PC-9 (cell line): ENCODE measurements at regions not wholly inside any gene's neighbourhood (a gene's known extent, or its start where the extent isn't known, plus 50 kb on each side); places are given as distances from the start of the nearest gene placed in this dataset.
A peak's percentile ranks its signal among the peaks of the same experiment; 100 is the strongest.

Experiments
- BruUV-seq: library from RNA; stranded (reverse); fragments of 400-500 nt; replicated peaks from 2 replicates; lab custom pipeline; 2021; lab: Mats Ljungman, UMichigan
- CTCF ChIA-PET: fragments of 300-600 bp; sonication (Branson Sonifier 250); formaldehyde crosslinking; loops from one replicate; lab custom pipeline; 2022; ENCODE audit warnings: antibody characterized with exemption; lab: Charles Lee
- POLR2A ChIA-PET: fragments of 300-600 bp; sonication (Branson Sonifier 250); formaldehyde crosslinking; loops from one replicate; lab custom pipeline; 2022; ENCODE audit warnings: antibody characterized with exemption; ENCODE audit not compliant: unreplicated experiment; lab: Charles Lee
- DNase-seq, 2 experiments: peaks; one replicate each; pipeline versions ENCODE4 v3.0.0 to v3.0.0-alpha.2; 2015 to 2022; ENCODE audit warnings: mixed read lengths in 1 of 2
- H2AFZ ChIP-seq: fragments of 200-600 bp; sonication (generic); 2 replicates; pipeline ENCODE4 v1.8.1; 2017; ENCODE audit warnings: antibody characterized with exemption
- H3F3A ChIP-seq: fragments of 200-600 bp; sonication (generic); 2 replicates; pipeline ENCODE4 v1.8.1; 2017; ENCODE audit warnings: antibody characterized with exemption, mild to moderate bottlenecking, low read depth; ENCODE audit not compliant: insufficient read depth
- H3K27ac ChIP-seq: fragments of 200-600 bp; sonication (generic); 2 replicates; pipeline ENCODE4 v1.6.1; 2016; ENCODE audit warnings: mixed run types
- H3K27me3 ChIP-seq: fragments of 200-600 bp; sonication (generic); 2 replicates; pipeline ENCODE4 v1.6.1; 2016; ENCODE audit warnings: low read depth, mixed run types; ENCODE audit not compliant: insufficient read depth
- H3K36me3 ChIP-seq: fragments of 200-600 bp; sonication (generic); 2 replicates; pipeline ENCODE4 v1.6.1; 2016; ENCODE audit warnings: low read depth, mixed run types
- H3K4me1 ChIP-seq: fragments of 200-600 bp; sonication (generic); replicated peaks from 2 replicates; pipeline ENCODE4 v1.6.1; 2016; ENCODE audit warnings: mixed run types; ENCODE audit not compliant: insufficient read depth
- H3K4me2 ChIP-seq: fragments of 200-600 bp; sonication (generic); 2 replicates; pipeline ENCODE4 v1.6.1; 2017; ENCODE audit warnings: mixed run types
- H3K4me3 ChIP-seq: fragments of 200-600 bp; sonication (generic); 2 replicates; pipeline ENCODE4 v1.6.1; 2016; ENCODE audit warnings: mixed run types
- H3K79me2 ChIP-seq: fragments of 200-600 bp; sonication (generic); 2 replicates; pipeline ENCODE4 v1.6.1; 2017; ENCODE audit warnings: low read depth, mixed run types
- H3K9me2 ChIP-seq: fragments of 200-600 bp; sonication (generic); 2 replicates; pipeline ENCODE4 v1.8.1; 2017; ENCODE audit warnings: mild to moderate bottlenecking; ENCODE audit not compliant: insufficient read depth
- H3K9me3 ChIP-seq: fragments of 200-600 bp; sonication (generic); 2 replicates; pipeline ENCODE4 v1.8.1; 2016; ENCODE audit warnings: low read depth; ENCODE audit not compliant: insufficient read depth
- H4K20me1 ChIP-seq: fragments of 200-600 bp; sonication (generic); 2 replicates; pipeline ENCODE4 v1.8.1; 2017; ENCODE audit not compliant: insufficient read depth
- EZH2 ChIP-seq: fragments of 200-600 bp; sonication (generic); IDR thresholded peaks from 2 replicates; pipeline ENCODE4 v1.8.0; 2017; ENCODE audit warnings: antibody characterized with exemption, low read depth
- intact Hi-C: fragments of 100-400 bp; cut with micrococcal nuclease; formaldehyde crosslinking; loops from one replicate; pipeline ENCODE4 v1.10.0; 2022; ENCODE audit not compliant: unreplicated experiment
- TF ChIP-seq, protein P1 (sequence below): fragments of 200-600 bp; sonication (generic); conservative IDR thresholded peaks from 2 replicates; pipeline ENCODE4 v1.6.1; 2017; ENCODE audit warnings: mixed run types, antibody characterized with exemption, mild to moderate bottlenecking, moderate library complexity

DNA sequence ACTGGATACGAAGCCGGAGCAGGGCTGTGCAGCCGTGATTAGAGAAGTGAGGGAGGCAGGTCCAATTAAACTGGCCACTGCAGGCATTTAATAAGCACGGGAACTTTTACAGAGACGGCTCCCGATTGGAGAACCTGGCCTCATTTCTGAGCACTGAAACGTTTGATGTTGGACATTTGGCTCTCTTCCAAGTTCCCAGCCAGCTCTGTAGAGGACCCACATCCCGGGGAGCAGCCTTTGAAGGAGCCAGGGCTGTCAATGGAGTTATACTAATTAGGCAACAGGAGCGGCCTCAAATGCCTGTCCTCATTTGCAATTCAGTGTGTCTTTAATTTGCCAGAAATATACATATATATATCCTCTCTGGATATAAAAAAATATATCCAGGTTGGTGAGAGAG lies 499.4 kb upstream of the C16orf82 start:
- H3K9me3 ChIP-seq, result no peaks in the 10 kb centered on the region
- CTCF ChIA-PET, result no interaction called here
- BruUV-seq, result no TSS peak

GRCh38 chr16:26569793-26570192 lies 496.9 kb upstream of the C16orf82 start:
- Histone ChIP-seq H3K9me2 (no peaks in the 10 kb centered on the region), H3K4me3 (no peak overlapping the region), H2AFZ (no peak overlapping the region), H3K4me2 (no peak overlapping the region), H3K9me3 (no peaks in the 10 kb centered on the region), H3K27ac (no peak overlapping the region), H3F3A (no peaks in the 10 kb centered on the region), H3K79me2 (no peaks in the 10 kb centered on the region), H3K36me3 (no peaks in the 10 kb centered on the region), H3K27me3 (peaks cover 9% of the 10 kb centered on the region), H4K20me1 (no peaks in the 10 kb centered on the region; the same call in 1 of the 2 replicates), H3K4me1 (no peaks in the 10 kb centered on the region)
- no peak for TF ChIP-seq EZH2
- TF ChIP-seq, protein P1, sequence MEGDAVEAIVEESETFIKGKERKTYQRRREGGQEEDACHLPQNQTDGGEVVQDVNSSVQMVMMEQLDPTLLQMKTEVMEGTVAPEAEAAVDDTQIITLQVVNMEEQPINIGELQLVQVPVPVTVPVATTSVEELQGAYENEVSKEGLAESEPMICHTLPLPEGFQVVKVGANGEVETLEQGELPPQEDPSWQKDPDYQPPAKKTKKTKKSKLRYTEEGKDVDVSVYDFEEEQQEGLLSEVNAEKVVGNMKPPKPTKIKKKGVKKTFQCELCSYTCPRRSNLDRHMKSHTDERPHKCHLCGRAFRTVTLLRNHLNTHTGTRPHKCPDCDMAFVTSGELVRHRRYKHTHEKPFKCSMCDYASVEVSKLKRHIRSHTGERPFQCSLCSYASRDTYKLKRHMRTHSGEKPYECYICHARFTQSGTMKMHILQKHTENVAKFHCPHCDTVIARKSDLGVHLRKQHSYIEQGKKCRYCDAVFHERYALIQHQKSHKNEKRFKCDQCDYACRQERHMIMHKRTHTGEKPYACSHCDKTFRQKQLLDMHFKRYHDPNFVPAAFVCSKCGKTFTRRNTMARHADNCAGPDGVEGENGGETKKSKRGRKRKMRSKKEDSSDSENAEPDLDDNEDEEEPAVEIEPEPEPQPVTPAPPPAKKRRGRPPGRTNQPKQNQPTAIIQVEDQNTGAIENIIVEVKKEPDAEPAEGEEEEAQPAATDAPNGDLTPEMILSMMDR, result peak; percentile 46; the same call in 1 of the 2 replicates
- no TSS peak for BruUV-seq
- CTCF ChIA-PET, result interaction anchor here (1.1 kb wide), 1 partner anchor 1293 kb away, joined by 8 read pairs; no protein-coding TSS in a partner anchor
- POLR2A ChIA-PET, result interaction anchor here (0.6 to 0.7 kb wide), 2 partner anchors 1294 to 1335 kb away, joined by 3 to 7 read pairs; no protein-coding TSS in a partner anchor
- no peak for DNase-seq
- intact Hi-C loops, result no loop called here

More for the DNA sequence above, 499.4 kb upstream of the C16orf82 start:
- Histone ChIP-seq H3K9me2 (no peaks in the 10 kb centered on the region), H3K4me2 (no peak overlapping the region), H3K27ac (no peak overlapping the region), H3K79me2 (no peaks in the 10 kb centered on the region), H3K4me1 (no peaks in the 10 kb centered on the region), H3F3A (no peaks in the 10 kb centered on the region), H4K20me1 (no peaks in the 10 kb centered on the region; the same call in 1 of the 2 replicates), H3K36me3 (no peaks in the 10 kb centered on the region), H3K27me3 (peaks cover 9% of the 10 kb centered on the region), H3K4me3 (no peak overlapping the region), H2AFZ (no peak overlapping the region)
- TF ChIP-seq, protein P1, result no peak
- no peak for TF ChIP-seq EZH2
- POLR2A ChIA-PET, result no interaction called here
- no peak for DNase-seq
- intact Hi-C loops, result no loop called here

GRCh38 chr16:26578748-26579147 lies 488.0 kb upstream of the C16orf82 start:
- DNase-seq, result no peak
- BruUV-seq, result no TSS peak
- H4K20me1 ChIP-seq, result no peaks in the 10 kb centered on the region
- H3K27ac ChIP-seq, result no peak overlapping the region
- H3K4me2 ChIP-seq, result no peak overlapping the region
- no peaks in the 10 kb centered on the region for H3K4me1 ChIP-seq
- ChIA-PET CTCF (no interaction called here), POLR2A (no interaction called here)
- no peaks in the 10 kb centered on the region for H3K27me3 ChIP-seq
- no peaks in the 10 kb centered on the region for H3K79me2 ChIP-seq
- H2AFZ ChIP-seq, result no peak overlapping the region
- no peaks in the 10 kb centered on the region for H3K9me3 ChIP-seq
- no peaks in the 10 kb centered on the region for H3K36me3 ChIP-seq
- no peak overlapping the region for H3K4me3 ChIP-seq
- no peak for TF ChIP-seq EZH2
- TF ChIP-seq, protein P1, result no peak
- H3F3A ChIP-seq, result no peaks in the 10 kb centered on the region
- no peaks in the 10 kb centered on the region for H3K9me2 ChIP-seq
- intact Hi-C loops, result no loop called here
